ENCODE measurements at regions not wholly inside any gene's neighbourhood (a gene's known extent, or its start where the extent isn't known, plus 50 kb on each side); places are given as distances from the start of the nearest gene placed in this dataset.

DNA sequence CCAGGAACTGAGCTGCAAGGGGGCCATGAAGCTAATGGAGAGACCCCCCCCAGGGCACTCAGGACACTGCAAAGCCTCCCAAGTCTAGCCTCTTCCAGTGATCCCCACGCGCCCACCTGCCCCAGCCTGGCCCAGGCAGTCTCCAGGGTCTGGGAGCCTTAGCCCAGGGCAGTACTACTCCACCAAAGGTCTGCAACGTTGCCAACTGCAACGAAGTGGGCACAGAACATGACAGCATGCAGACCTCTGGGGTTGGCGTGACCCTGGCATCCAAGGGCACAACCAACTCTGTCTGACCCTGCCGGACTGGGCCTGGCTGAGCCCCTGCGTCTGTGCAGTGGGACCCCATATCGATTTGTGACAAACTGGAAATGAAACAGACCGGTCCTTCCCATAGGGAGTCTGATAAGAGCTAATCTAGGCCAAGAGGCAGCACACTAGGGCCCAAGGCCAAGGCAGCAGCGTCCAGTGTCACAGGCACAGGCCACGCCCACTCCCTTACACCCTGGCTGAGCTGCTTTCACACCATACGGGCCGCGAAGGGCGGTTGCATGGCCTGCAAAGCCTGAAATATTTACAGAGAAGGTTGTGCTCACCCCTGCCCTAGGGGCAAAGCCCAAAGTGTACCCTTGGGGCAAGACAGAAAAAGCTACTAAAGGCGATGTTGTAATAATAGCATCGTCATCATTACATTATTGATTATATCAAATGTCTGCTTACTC, 76.7 kb downstream of the NCOR2 start:
- DNase-seq, result peak in 33 of 56 donors; percentile 8 to 83 (median 45)

DNA sequence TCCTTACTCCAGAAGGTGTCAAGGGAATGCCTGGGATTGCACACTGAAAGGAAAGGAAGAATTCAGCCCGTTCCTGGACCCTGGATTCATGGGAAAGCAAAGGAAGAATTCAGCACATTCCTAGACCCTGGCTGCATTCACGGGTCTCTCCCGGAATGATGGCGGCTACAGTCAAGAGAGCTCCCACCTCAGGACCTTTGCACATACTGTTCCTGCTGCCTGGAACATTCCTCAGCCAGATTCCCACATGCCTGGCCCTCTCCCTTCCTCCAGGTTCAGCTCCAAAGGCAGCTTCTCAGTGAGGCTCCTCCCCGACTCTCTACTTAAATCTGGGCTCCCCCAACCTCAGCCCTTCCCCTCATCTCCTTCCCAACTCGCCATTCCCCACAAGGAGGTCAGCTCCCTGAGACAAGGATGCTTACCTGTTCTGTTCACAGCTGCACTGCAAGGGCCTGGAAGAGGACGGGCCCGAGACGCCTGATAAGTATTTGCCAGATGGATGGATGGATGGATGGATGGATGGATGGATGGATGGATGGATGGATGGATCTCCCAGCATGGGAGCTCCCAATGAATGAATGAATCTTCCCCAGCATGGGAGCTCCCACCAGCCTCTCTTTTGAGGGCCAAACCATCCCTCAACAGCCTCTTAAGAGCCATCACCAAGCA, 77.4 kb downstream of the NCOR2 start:
- DNase-seq, result no peak

DNA sequence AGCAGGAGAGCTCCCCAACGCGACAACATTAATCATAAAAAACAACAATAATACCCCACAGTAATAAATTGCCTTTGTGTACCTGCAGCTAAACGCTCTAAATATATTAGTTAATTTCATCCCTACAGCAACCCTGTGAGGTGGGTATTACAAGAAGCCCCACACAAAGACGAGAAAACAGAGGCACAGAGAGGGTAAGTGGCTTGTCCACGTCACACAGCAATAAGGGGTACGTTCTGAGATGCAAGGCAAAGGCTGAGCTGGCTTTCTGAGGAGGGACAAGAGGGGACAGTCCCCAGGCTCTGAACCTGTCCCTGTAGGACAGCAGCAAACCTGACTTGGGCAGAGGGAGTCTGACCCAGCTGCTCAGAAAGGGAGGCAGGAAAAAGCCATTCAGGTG, 78.2 kb downstream of the NCOR2 start:
- DNase-seq, result no peak

DNA sequence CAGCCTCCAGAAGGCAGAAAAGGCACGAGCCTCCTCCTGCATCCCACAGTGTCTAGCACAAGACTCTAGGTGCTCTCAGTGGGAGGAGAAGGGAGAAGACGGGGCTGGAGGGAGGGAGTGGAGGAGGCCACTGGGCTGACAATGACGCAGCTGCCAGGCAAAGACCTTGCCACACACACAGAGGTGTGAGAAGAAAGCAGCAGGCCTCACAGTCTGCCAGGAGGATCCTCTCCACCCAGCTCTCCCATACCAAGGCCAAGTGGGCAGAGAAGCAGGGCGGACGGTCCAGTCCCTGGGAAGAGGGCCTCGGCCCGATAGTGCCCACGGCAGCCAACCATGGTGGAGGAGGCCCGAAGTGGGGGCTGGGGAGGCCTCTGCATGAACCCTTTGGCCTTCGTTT, 78.9 kb downstream of the NCOR2 start:
- no peak for DNase-seq

DNA sequence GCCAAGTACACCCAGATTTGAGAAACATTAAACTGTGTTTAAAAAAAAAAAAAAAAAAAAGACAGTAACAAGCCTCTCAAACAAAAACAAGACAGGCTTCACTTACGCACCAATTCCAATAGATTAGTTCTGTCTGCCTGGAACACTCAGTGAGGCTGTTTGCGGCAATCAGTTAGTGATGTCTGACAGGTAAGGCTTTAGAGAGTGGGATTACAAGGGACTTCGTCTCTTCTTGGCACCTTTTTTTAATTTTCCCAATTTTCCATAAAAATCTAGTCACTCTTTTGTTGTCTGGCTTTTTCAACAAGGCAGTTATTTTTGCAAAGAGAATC, 79.6 kb downstream of the NCOR2 start:
- no peak for DNase-seq

DNA sequence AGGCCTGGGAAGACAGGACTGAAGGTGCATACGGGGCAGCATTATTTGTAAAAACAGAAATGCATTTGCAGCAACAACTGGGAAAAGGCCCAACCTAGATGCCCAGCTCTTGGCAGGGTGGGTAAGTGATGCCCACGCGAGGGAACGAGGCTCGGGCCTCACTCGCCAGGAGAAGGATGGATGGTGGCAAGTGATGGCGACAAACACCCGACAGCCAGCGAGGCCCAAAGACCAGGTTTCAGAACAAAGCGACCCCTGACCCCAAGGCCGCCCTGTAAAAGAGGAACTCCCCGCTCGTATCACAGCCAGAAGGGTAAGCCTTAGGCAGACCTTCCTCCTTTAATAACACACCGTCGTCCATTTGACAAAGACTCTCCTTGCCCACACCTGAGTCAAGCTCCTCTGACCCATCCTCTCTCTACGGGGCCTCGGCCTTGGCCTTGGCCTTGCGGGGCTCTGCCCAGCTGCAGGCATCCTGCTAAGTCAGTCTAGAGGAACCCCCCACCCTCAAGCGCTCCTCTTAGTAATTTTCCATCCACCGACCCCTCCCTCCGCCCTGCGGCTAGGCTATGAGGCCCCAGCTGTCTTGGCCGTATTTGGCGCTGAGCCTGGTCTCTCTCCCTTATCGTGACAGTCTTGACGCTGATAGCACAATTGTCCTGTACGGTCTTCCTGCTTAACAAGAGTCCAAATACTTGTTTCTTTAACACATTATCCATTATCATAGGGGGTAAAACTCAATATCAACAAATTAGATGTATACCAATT, 80.2 kb downstream of the NCOR2 start:
- peak in 18 of 56 donors; percentile 9 to 64 (median 34) for DNase-seq

DNA sequence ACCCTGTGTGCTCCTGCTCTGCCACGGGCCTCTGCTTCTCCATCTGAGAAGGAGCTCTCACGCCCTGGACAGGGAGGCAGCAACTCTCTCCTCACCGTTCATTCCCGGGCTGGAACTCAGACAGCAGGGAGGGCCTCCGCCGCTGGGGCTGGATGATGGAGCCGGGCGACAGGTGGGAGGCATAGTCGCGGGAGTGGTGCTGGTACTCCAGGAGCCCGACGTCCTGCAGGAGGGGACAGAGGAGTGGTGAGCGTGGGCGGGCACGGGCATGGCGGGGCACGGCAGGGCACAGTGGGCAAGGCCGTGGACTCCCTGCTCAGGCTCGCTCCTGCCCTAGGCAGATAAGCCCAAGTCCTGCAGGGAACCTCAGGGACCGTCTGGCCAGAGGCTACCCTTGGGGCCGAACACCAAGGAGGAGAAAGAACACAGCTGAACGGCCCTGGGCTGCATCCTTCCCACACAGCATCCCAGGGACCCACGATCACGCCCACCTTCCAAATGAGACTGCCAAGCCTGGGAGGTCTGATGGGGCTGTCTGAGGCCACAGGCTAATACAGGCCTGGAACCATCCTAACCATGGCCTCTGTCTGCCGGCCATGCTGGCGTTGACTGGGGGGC, 81.0 kb downstream of the NCOR2 start:
- DNase-seq, result no peak

DNA sequence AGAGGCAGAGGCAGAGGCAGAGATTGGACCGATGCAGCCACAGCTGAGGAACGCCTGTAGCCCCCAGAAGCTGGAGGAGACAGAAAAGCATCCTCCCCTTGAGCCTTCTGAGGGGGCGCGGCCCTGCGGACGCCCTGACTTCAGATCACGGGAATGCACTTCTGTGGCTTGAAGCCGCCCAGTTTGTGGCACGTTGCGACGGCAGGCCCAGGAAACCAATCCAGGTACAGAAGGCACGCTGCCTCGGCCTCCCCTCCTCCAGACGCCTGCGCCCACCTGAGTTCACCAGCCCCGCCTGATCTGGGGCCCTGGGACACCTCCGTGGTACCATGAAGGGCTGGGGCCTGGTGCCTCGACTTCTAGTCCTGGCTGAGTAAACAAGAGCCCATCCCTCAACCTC, 82.0 kb downstream of the NCOR2 start:
- DNase-seq, result no peak

DNA sequence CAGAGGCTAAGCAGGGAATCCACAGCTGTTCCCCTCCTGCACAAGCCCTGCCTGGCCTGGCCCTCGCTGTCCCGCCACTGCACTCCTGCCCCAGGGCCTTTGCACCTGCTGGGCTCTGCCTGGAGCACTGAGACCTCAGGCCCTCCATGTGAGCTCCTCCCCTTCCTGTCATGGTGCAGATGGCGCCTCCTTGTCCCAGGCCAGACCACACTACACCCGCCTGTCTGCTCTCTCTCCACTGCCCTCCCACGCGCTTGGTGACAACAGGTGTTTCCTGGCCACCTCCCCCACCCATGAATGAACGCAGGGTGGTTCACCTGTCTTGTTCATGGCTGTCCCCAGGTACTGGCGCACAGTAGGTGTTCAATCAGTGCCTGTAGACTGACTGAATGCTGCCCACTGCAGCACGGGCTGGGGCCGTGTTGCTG, 82.9 kb downstream of the NCOR2 start:
- DNase-seq, result no peak

DNA sequence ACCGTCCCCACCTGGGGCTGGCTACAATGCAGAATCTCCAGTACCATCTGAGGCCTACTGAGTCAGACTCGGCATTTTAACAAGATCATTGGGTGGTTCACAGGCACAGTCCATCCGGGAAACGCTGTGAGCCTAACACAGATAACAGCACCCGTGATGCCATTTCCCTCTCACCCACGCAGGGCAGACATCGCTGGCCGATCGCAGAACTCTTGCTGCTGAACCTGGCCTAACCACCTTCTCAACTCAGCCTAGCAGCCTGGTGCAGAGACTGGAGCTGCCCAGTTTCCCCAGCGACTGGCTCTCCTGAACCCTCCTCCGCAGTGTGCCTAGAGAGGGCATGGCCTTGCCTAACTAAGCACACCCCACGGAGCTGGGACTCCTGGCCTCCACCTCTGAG, 83.3 kb downstream of the NCOR2 start:
- DNase-seq, result no peak

DNA sequence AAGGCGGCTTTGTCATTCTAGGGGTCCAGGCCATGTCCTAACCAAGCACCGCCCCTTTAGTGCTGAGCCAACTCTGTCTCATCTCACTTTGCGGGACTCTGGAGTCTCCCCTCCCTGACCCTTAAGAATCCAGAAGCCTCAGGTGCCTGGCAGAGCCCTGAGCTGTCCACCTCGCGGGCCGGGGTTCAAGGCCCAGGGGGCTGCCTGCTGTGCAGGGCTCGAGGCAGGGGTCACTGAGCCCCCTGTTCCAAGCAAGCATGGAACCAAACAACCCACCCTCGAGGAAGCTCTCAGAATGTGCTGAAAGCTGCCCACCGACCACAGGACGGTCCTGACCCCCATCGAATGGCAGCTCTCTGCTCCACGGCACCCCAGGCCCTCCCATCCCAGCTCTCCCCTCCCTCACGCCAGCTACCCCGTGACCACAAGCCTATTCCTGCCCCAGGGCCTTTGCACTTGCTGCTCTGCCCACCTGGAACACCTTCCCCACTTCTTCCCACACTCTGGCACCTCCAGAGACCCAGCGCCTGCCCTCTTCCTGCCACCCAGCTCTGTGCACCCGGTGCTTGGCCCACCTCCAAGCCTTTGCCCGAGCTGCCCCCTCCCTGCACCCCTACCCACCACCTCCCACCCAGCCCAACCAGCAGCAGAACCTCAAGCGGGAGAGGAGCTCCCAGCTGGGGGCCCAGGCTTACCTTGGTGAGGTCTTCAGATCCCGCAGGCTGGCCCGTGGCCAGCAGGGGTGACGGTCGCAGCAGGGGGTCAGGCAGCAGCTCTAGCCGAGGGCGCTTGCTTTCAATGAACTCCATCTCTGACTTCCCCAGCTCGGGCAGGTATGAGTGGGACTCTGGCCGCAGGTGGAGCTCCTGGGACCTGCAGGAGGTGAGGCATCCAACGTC, 84.3 kb downstream of the NCOR2 start:
- no peak for DNase-seq

DNA sequence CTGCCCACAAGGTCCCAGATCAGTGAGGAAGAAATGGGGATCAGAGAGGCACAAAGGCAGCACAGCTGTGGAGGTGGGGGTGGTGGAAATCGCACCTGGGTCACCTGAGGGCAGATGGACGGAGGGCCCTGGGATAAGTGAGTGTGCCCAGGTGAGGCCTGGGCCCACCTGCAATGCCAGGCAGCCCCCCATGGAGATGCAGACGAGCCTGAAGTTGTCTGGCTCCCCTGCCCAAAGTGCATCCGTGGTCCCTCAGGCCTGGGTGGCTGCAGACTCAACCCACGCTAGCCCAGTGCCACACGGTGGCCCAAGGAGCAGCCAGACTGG, 84.9 kb downstream of the NCOR2 start:
- no peak for DNase-seq

DNA sequence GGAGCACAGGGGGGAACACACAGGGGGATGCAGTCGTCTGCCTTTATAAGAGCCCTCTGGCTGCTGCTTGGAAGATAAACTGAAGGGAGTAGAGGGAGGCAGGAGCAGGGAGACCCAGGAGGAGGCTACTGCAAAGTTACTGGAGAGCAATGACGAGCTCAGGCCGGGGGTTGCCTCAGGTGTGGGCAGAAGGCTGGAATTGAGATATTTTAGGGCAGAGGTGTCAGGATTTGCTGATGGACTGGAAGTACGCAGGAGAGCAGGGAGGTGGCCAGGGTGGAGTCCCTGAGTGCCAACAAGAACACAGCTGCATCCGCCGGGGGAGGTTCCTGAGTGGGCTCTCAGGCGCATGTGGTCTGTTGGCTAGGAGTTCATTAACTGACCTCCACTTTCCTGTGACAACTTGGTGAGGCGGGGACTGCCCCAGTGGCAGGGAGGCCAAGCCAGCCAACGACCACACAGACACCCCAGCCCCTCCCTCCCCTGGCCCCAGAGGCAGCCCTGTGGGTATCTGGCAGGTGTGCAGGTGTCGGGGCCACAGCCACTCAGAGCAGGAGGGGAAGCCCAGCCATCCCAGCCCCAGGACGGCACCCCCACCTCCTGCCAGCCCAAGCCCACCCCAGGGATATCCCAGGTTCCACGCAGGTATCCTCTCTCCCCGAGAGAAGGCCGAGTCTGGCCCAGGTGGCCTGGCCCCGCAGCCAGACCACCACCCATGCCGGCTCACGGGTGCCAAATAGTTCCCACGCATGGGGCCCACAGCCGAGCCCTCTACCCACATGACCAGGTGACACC, 85.4 kb downstream of the NCOR2 start:
- DNase-seq, result no peak

DNA sequence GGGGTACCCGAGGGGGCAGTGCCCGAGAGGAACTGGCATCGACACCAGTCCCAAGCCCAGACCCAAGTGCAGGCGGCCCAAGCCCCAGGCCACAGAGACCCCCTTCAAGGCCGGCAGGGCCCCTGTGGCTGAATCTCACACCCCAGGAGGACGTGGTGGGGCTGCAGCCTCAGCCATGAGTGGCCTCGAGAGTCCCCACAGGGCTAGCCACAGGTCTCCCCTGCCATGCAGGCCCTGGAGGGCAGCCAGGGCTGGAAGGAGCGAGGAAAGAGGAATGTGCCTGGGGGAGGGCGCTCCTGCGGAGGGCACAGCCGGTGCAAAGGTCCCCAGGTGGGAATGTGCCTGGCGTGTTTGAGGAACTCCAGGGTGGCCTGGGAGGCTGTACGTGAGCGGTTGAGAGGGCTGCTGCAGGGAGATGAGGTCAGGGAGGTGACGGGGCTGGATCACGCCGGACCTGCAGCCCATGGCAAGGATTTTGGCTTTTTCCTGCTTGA, 86.1 kb downstream of the NCOR2 start:
- DNase-seq, result no peak

DNA sequence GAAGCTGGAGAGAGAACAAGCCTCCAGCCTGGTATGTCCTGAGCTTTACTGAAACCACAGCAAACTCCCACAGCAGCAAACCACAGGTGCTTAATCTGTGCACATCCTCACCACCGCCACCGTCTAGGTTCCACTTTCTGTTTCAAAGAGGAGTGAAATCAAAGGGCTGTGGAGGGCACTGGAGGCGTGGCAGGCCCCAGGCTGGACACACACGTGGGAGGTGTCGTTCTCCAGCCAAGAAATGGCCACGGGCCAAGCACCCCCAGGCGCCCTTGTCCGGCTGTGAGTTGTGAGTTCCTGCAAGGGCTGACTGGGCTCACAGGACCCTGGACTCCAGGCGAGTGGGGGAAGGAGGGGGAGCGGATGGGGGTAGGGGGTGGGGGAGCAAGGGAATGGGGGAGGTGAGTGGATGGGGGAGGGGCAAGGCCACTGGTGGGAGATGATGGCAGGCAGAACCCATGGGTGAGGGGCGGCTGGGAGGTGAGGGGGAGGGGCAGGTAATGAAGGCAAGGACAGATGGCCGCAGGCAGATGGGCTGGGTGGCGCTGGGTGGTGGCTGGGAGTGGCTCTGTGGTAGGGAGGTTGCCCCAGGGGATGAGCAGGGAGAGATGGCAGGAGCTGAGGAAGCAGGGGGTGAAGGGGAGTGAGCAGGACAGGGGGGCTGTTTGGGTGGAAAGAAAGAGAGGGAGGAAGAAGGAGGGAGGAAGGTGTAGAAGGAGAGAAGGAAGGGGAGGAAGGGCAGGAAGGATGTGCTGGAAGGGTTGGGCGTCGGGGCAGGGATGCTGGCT, 86.7 kb downstream of the NCOR2 start:
- peak in 10 of 56 donors; percentile 12 to 59 (median 24) for DNase-seq

DNA sequence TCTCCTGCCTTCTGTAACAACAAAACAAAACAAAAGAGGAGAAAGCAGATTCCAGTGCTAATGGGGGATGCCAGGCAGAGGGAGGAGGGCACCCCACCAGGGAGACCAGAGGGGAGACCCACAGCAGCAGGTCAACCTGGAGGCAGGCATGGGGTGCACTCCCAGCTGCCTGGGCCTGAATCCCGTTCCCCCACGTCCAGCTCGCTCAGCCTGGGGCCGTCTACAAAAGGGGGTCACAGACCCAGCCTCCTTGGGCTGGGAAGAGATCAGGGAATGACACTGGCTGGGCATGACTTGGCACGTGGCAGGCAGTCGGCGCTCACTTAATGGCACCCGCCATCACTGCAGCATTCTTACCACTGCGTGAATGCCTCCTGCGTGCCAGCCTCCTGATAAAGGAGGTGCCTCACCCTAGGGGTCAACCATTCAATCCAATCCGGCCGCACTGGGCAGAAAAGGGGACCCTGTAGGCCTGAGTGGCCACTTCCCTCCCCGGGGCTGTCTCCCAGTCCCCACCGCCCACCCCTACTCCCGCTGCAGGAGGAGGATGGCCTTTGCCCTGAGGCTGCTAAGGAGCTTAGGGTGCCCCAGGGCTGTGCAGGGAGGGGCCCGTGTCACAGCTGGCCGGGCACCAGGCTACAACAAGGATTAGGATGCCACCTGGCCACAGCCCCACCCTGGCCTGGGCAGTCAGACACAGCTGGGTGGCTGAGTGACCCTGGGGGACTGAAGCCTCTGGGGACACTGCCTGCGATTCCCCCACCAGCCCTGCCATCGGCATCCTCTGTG, 87.5 kb downstream of the NCOR2 start:
- peak in 1 of 56 donors; percentile 13 for DNase-seq

DNA sequence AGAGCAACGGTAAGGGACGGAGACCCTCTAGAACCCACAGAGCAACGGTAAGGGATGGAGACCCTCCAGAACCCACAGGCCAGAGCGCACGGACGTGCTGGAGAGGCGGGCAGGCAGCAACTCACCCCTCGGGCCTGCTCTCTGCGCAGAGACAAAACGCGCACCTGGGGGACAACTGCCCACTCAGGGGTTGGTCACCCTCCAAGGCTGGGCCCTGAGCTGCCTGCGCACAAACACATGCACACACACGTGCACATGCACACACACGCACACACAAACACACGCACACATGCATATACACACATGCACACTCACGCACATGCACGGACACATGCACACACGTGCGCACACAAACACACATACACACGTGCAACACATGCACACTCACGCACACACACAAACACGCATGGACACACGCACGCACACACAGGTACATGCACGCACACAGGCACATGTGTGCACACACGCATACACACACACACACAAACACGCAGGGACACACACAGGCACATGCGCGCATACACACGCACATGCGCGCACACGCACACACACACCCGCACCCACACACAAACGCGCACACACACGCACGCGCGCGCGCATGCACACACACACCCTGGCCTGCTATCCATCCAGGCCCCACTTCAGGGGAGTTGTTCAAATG, 88.3 kb downstream of the NCOR2 start:
- no peak for DNase-seq

DNA sequence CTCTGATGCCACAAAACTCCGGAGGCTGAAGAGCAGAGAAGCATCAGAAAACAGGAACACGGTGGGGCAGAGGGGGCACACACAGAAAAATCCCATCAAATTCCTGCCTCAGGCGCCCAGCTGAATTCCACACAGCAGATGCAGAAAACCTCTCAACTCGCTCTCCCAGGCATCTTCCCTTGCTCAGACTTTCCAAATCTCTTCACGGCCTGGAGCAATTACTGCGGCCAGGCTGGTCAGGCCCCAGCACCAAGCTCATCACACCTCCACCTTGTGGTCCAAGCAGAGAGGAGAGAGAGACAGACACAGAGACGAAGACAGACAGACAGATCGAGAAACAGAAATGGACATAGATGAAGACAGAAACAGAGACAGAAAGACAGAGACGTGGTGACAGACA, 89.0 kb downstream of the NCOR2 start:
- no peak for DNase-seq
